CD14-positive monocyte (primary cell): ENCODE measurements at regions not wholly inside any gene's neighbourhood (a gene's known extent, or its start where the extent isn't known, plus 50 kb on each side); places are given as distances from the start of the nearest gene placed in this dataset.
"Not testable (repeated sequence)": the region's sequence is repeated elsewhere in the genome, so short reads cannot be mapped to it uniquely, and the experiment has no call there.

Source experiments
- DNase-seq, 3 donors: peaks; one replicate each; pipeline ENCODE4 v3.0.0-alpha.2; 2011 to 2022
- H2AFZ ChIP-seq: 2 replicates; pipeline ENCODE4 v1.6.0; 2012; ENCODE audit warnings: mild to moderate bottlenecking, low read depth, low read length, inconsistent platforms; ENCODE audit not compliant: insufficient read depth, poor library complexity, severe bottlenecking
- H3K27ac ChIP-seq, 2 donors: 1 replicate in 1 of 2; 2 replicates in 1 of 2; pipeline ENCODE4 v1.5.1; 2012 to 2013; ENCODE audit warnings: low read length in 2 of 2, control low read depth in 1 of 2, inconsistent platforms in 1 of 2, low read depth in 1 of 2, mild to moderate bottlenecking in 1 of 2
- H3K27me3 ChIP-seq, 2 donors: one replicate each; pipeline versions ENCODE4 v1.6.0 to v1.6.1; 2011 to 2013; ENCODE audit warnings: low read length in 2 of 2; ENCODE audit not compliant: control insufficient read depth in 2 of 2, insufficient read depth in 2 of 2
- H3K36me3 ChIP-seq, 2 donors: replicated peaks in 1 of 2; 1 replicate in 1 of 2; 2 replicates in 1 of 2; pipeline versions ENCODE4 v1.5.1 to v1.6.1; 2012 to 2013; ENCODE audit warnings: low read length in 2 of 2, control low read depth in 1 of 2, inconsistent platforms in 1 of 2, mild to moderate bottlenecking in 1 of 2; ENCODE audit not compliant: insufficient read depth in 2 of 2, control insufficient read depth in 1 of 2
- H3K4me1 ChIP-seq, 2 donors: 1 replicate in 1 of 2; 2 replicates in 1 of 2; pipeline versions ENCODE4 v1.5.1 to v1.6.1; 2012 to 2013; ENCODE audit warnings: low read length in 2 of 2, control low read depth in 1 of 2, inconsistent platforms in 1 of 2, mild to moderate bottlenecking in 1 of 2, moderate library complexity in 1 of 2; ENCODE audit not compliant: insufficient read depth in 2 of 2, control insufficient read depth in 1 of 2
- H3K4me2 ChIP-seq: replicated peaks from 2 replicates; pipeline ENCODE3; 2012; ENCODE audit warnings: low read length, moderate library complexity, mild to moderate bottlenecking; ENCODE audit not compliant: poor library complexity, severe bottlenecking; ENCODE audit errors: extremely low read depth
- H3K4me3 ChIP-seq, 3 experiments: fragments of 200-600 bp in 1 of 3; sonication (generic) in 1 of 3; replicated peaks in 1 of 3; 1 replicate in 2 of 3; 2 replicates in 1 of 3; pipeline ENCODE4 v1.5.1; 2011 to 2013; ENCODE audit warnings: low read length in 3 of 3, mild to moderate bottlenecking in 3 of 3, control low read depth in 2 of 3, low read depth in 2 of 3, inconsistent platforms in 1 of 3, moderate library complexity in 1 of 3
- H3K79me2 ChIP-seq: 2 replicates; pipeline ENCODE4 v1.6.0; 2012; ENCODE audit warnings: mild to moderate bottlenecking, control low read depth, inconsistent platforms, low read length, moderate library complexity; ENCODE audit not compliant: insufficient read depth
- H3K9ac ChIP-seq: 2 replicates; pipeline ENCODE4 v1.6.0; 2017; ENCODE audit warnings: low read length, mild to moderate bottlenecking; ENCODE audit not compliant: insufficient read depth, poor library complexity, severe bottlenecking
- H3K9me3 ChIP-seq, 2 donors: replicated peaks in 1 of 2; 1 replicate in 1 of 2; 2 replicates in 1 of 2; pipeline versions ENCODE4 v1.5.1 to v1.6.1; 2012 to 2013; ENCODE audit warnings: low read length in 2 of 2, control low read depth in 1 of 2; ENCODE audit not compliant: control insufficient read depth in 1 of 2, insufficient read depth in 1 of 2
- H4K20me1 ChIP-seq: 2 replicates; pipeline ENCODE4 v1.6.0; 2012; ENCODE audit warnings: mild to moderate bottlenecking, low read length, control low read depth, moderate library complexity; ENCODE audit not compliant: insufficient read depth
- H3K27ac Mint-ChIP-seq, 7 donors: one replicate each; pipeline ENCODE4 v1.8.0; 2020; ENCODE audit warnings: mild to moderate bottlenecking in 7 of 7, mixed read lengths in 7 of 7, moderate library complexity in 6 of 7, inconsistent platforms in 2 of 7
- H3K27me3 Mint-ChIP-seq, 3 donors: one replicate each; pipeline ENCODE4 v1.8.0; 2021 to 2022; ENCODE audit warnings: low read depth in 3 of 3, mild to moderate bottlenecking in 3 of 3, mixed read lengths in 3 of 3, moderate library complexity in 3 of 3, inconsistent platforms in 1 of 3
- H3K36me3 Mint-ChIP-seq, 2 donors: one replicate each; pipeline ENCODE4 v1.8.0; 2020; ENCODE audit warnings: mixed read lengths in 2 of 2, inconsistent platforms in 1 of 2, mild to moderate bottlenecking in 1 of 2
- H3K4me1 Mint-ChIP-seq: one replicate; pipeline ENCODE4 v1.8.0; 2020; ENCODE audit warnings: mild to moderate bottlenecking, mixed read lengths
- H3K4me3 Mint-ChIP-seq, 2 donors: one replicate each; pipeline ENCODE4 v1.8.0; 2020; ENCODE audit warnings: mild to moderate bottlenecking in 2 of 2, mixed read lengths in 2 of 2, moderate library complexity in 1 of 2
- H3K9me3 Mint-ChIP-seq, 7 donors: one replicate each; pipeline ENCODE4 v1.8.0; 2020 to 2022; ENCODE audit warnings: mixed read lengths in 7 of 7, mild to moderate bottlenecking in 6 of 7, moderate library complexity in 6 of 7, inconsistent platforms in 2 of 7
- WGBS: methylation state at CpG from one replicate; pipeline ENCODE4 v1.1.5; 2013; ENCODE audit warnings: missing lambda C conversion rate; ENCODE audit not compliant: insufficient coverage; 5-methylcytosine and 5-hydroxymethylcytosine counted together
- intact Hi-C, 2 donors: fragments of 100-400 bp; cut with micrococcal nuclease; formaldehyde crosslinking; loops; one replicate each; pipeline versions ENCODE4 v1.15.0 to v1.15.1; 2023
- TF ChIP-seq, protein P1 (sequence below): fragments of 200-600 bp; IDR thresholded peaks from one replicate; pipeline ENCODE4 v1.8.0; 2022; ENCODE audit warnings: antibody characterized with exemption, mild to moderate bottlenecking

DNA sequence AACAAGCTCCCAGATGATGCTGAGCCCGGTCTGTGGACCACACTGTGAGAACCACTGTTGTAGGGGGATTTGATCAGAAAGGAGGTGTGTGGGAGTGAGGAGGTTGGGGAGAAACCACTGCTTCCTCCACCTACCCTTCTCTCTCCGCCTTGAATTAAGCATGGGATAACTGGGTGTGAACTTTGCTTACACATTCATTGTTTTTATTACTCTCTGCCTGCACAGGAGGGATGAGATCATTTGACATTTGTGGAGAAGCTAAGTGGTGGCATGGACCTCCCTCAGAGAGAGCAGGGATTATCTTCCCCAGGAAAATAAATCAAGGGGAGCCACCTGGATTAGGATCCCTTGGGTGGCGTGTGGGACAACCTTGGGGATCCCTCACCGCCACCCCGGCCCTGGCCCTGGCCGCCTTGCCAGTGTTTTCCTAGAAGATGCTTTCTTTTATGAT is 212.1 kb upstream of the ATP6AP2 start:
- peaks cover 3 to 4% (median 3%) of the 10 kb centered on the region in 3 donors for H3K27me3 Mint-ChIP-seq
- Histone ChIP-seq H3K27ac (no peak overlapping the region), H3K4me3 (no peak overlapping the region), H3K36me3 (no peaks in the 10 kb centered on the region), H3K79me2 (no peaks in the 10 kb centered on the region), H3K27me3 (no peaks in the 10 kb centered on the region), H3K4me1 (no peaks in the 10 kb centered on the region), H3K9ac (no peak overlapping the region), H4K20me1 (no peaks in the 10 kb centered on the region), H3K4me2 (no peak overlapping the region), H2AFZ (no peak overlapping the region), H3K9me3 (no peaks in the 10 kb centered on the region)
- H3K9me3 Mint-ChIP-seq = peaks cover 0 to 12% (median 3%) of the 10 kb centered on the region in 7 donors
- intact Hi-C loops = no loop called here
- DNase-seq = no peak
- H3K36me3 Mint-ChIP-seq = no peaks in the 10 kb centered on the region
- H3K27ac Mint-ChIP-seq = no peak overlapping the region
- TF ChIP-seq, protein P1, sequence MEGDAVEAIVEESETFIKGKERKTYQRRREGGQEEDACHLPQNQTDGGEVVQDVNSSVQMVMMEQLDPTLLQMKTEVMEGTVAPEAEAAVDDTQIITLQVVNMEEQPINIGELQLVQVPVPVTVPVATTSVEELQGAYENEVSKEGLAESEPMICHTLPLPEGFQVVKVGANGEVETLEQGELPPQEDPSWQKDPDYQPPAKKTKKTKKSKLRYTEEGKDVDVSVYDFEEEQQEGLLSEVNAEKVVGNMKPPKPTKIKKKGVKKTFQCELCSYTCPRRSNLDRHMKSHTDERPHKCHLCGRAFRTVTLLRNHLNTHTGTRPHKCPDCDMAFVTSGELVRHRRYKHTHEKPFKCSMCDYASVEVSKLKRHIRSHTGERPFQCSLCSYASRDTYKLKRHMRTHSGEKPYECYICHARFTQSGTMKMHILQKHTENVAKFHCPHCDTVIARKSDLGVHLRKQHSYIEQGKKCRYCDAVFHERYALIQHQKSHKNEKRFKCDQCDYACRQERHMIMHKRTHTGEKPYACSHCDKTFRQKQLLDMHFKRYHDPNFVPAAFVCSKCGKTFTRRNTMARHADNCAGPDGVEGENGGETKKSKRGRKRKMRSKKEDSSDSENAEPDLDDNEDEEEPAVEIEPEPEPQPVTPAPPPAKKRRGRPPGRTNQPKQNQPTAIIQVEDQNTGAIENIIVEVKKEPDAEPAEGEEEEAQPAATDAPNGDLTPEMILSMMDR = no peak
- WGBS = no CpG with 5 or more reads among the region's 6 CpGs
- peaks cover 3% of the 10 kb centered on the region for H3K4me1 Mint-ChIP-seq
- no peak overlapping the region for H3K4me3 Mint-ChIP-seq

DNA sequence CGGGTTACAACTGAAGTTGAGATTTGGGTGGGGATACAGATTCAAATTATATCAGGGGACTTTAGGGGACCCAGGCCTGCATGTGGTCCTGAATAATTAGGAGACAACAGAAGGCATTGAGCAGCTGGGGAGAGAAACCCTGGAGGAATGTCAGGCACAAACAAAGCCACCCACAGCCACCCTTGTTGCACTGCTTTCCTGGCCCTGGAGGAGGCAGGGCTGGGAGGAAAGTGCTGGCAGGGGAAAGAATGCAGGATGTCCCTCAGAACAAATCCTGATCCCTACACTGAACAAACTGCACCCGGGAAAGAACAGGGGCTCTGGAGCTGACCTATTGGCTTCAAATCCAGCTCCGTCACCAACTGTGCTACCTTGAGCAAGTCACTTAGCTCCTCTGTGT is 214.1 kb upstream of the ATP6AP2 start:
- no peak overlapping the region for H3K4me3 ChIP-seq
- no peak for DNase-seq
- H3K27ac Mint-ChIP-seq = no peak overlapping the region
- H4K20me1 ChIP-seq = no peaks in the 10 kb centered on the region
- H3K27me3 ChIP-seq = no peaks in the 10 kb centered on the region
- intact Hi-C loops = no loop called here
- H3K9me3 Mint-ChIP-seq = peaks cover 0 to 13% (median 3%) of the 10 kb centered on the region in 7 donors
- no peak overlapping the region for H3K9ac ChIP-seq
- H3K9me3 ChIP-seq = no peaks in the 10 kb centered on the region
- no peak overlapping the region for H3K4me2 ChIP-seq
- peaks cover 3 to 7% (median 4%) of the 10 kb centered on the region in 3 donors for H3K27me3 Mint-ChIP-seq
- no peak overlapping the region for H3K27ac ChIP-seq
- H3K4me1 ChIP-seq = no peaks in the 10 kb centered on the region
- no peaks in the 10 kb centered on the region for H3K36me3 Mint-ChIP-seq
- TF ChIP-seq, protein P1 = no peak
- H3K4me3 Mint-ChIP-seq = no peak overlapping the region
- no peak overlapping the region for H2AFZ ChIP-seq
- H3K4me1 Mint-ChIP-seq = no peaks in the 10 kb centered on the region
- H3K36me3 ChIP-seq = no peaks in the 10 kb centered on the region
- no peaks in the 10 kb centered on the region for H3K79me2 ChIP-seq
- no CpG with 5 or more reads among the region's 3 CpGs for WGBS

GRCh38 chrX:40362291-40362690 is 218.5 kb upstream of the ATP6AP2 start:
- H3K36me3 Mint-ChIP-seq, H2AFZ ChIP-seq, H3K27ac ChIP-seq, H4K20me1 ChIP-seq, intact Hi-C loops, H3K4me1 Mint-ChIP-seq, H3K4me1 ChIP-seq, H3K27me3 Mint-ChIP-seq, H3K9me3 ChIP-seq, DNase-seq, H3K27me3 ChIP-seq, H3K36me3 ChIP-seq, H3K4me3 ChIP-seq, H3K9ac ChIP-seq, H3K4me3 Mint-ChIP-seq, H3K4me2 ChIP-seq, H3K79me2 ChIP-seq: not testable (repeated sequence)
- WGBS = 92% methylated on average over 7 of the region's 14 CpGs
- H3K27ac Mint-ChIP-seq = peak overlapping the region in 1 of 7 donors; percentile 59
- peaks cover 0 to 21% (median 3%) of the 10 kb centered on the region in 7 donors for H3K9me3 Mint-ChIP-seq
